Activated CD8-positive, alpha-beta memory T cell treated with anti-CD3 and anti-CD28 coated beads, Interleukin-2, amount 50 U/mL, for 24 hours (primary cell): ENCODE measurements at regions not wholly inside any gene's neighbourhood (a gene's known extent, or its start where the extent isn't known, plus 50 kb on each side); places are given as distances from the start of the nearest gene placed in this dataset.
"Not testable (repeated sequence)": the region's sequence is repeated elsewhere in the genome, so short reads cannot be mapped to it uniquely, and the experiment has no call there.

ENCODE experiments used
- DNase-seq: peaks from one replicate; pipeline ENCODE4 v3.0.0-alpha.2; 2020; ENCODE audit errors: extremely low read depth

- DNase-seq = no peak
Measured at GRCh38 chr7:4437916-4438315, 244.2 kb upstream of the FOXK1 start.

- no peak for DNase-seq
Measured at GRCh38 chr7:4438723-4439245, 243.3 kb upstream of the FOXK1 start.

GRCh38 chr7:4439444-4439843, 242.7 kb upstream of the FOXK1 start:
- no peak for DNase-seq

GRCh38 chr7:4444106-4444505, 238.0 kb upstream of the FOXK1 start:
- no peak for DNase-seq

- no peak for DNase-seq
Measured at GRCh38 chr7:4445777-4446176, 236.3 kb upstream of the FOXK1 start.

GRCh38 chr7:4449263-4449662, 232.8 kb upstream of the FOXK1 start:
- DNase-seq = no peak

GRCh38 chr7:4450483-4450882, 231.6 kb upstream of the FOXK1 start:
- no peak for DNase-seq

GRCh38 chr7:4460597-4460996, 221.5 kb upstream of the FOXK1 start:
- DNase-seq = no peak

- DNase-seq = no peak
Measured at GRCh38 chr7:4461531-4461930, 220.6 kb upstream of the FOXK1 start.

- DNase-seq = no peak
Measured at GRCh38 chr7:4468320-4469102, 213.6 kb upstream of the FOXK1 start.

- no peak for DNase-seq
Measured at GRCh38 chr7:4470246-4470645, 211.8 kb upstream of the FOXK1 start.

GRCh38 chr7:4472728-4473127, 209.4 kb upstream of the FOXK1 start:
- no peak for DNase-seq

- DNase-seq = no peak
Measured at GRCh38 chr7:4479367-4480039, 202.6 kb upstream of the FOXK1 start.

- not testable (repeated sequence) for DNase-seq
Measured at GRCh38 chr7:4480131-4480530, 202.0 kb upstream of the FOXK1 start.

- DNase-seq = no peak
Measured at GRCh38 chr7:4483851-4484250, 198.2 kb upstream of the FOXK1 start.

GRCh38 chr7:4484545-4484944, 197.6 kb upstream of the FOXK1 start:
- DNase-seq = no peak

- DNase-seq = no peak
Measured at GRCh38 chr7:4486907-4487306, 195.2 kb upstream of the FOXK1 start.

- not testable (repeated sequence) for DNase-seq
Measured at GRCh38 chr7:4496911-4497310, 185.2 kb upstream of the FOXK1 start.

- no peak for DNase-seq
Measured at GRCh38 chr7:4500812-4501211, 181.3 kb upstream of the FOXK1 start.

GRCh38 chr7:4507886-4508285, 174.2 kb upstream of the FOXK1 start:
- DNase-seq = not testable (repeated sequence)

GRCh38 chr7:4513450-4513849, 168.6 kb upstream of the FOXK1 start:
- no peak for DNase-seq

- DNase-seq = no peak
Measured at GRCh38 chr7:4519819-4520520, 162.1 kb upstream of the FOXK1 start.

- DNase-seq = no peak
Measured at GRCh38 chr7:4523219-4523618, 158.9 kb upstream of the FOXK1 start.
